ENCODE measurements at regions not wholly inside any gene's neighbourhood (a gene's known extent, or its start where the extent isn't known, plus 50 kb on each side); places are given as distances from the start of the nearest gene placed in this dataset.

- no peak for TF ChIP-seq CTCF (IDR thresholded peaks at IDR 0.05; ENCODE audit: insufficient read depth, low read length)
- DNase-seq (ENCODE audit: low read depth) = no peak
Measured at GRCh38 chr9:93818827-93819472, 136.2 kb downstream of the BARX1 start.

GRCh38 chr9:93818237-93818636, 136.9 kb downstream of the BARX1 start:
- H3K4me3 ChIP-seq (ENCODE audit: low read depth, low read length) = no peak overlapping the region
- no peak for TF ChIP-seq CTCF (IDR thresholded peaks at IDR 0.05; ENCODE audit: insufficient read depth, low read length)

More at GRCh38 chr9:93818827-93819472, 136.2 kb downstream of the BARX1 start:
- no peak overlapping the region for H3K4me3 ChIP-seq (ENCODE audit: low read depth, low read length)

GRCh38 chr9:93815677-93816076, 139.5 kb downstream of the BARX1 start:
- H3K4me3 ChIP-seq (ENCODE audit: low read depth, low read length) = no peak overlapping the region
- TF ChIP-seq CTCF (IDR thresholded peaks at IDR 0.05; ENCODE audit: insufficient read depth, low read length) = no peak
- no peak for DNase-seq (ENCODE audit: low read depth)

More at GRCh38 chr9:93818237-93818636, 136.9 kb downstream of the BARX1 start:
- no peak for DNase-seq (ENCODE audit: low read depth)

GRCh38 chr9:93815135-93815534, 140.0 kb downstream of the BARX1 start:
- no peak overlapping the region for H3K4me3 ChIP-seq (ENCODE audit: low read depth, low read length)
- DNase-seq (ENCODE audit: low read depth) = no peak
- no peak for TF ChIP-seq CTCF (IDR thresholded peaks at IDR 0.05; ENCODE audit: insufficient read depth, low read length)

GRCh38 chr9:93814077-93814956, 140.8 kb downstream of the BARX1 start:
- no peak for DNase-seq (ENCODE audit: low read depth)
- TF ChIP-seq CTCF (IDR thresholded peaks at IDR 0.05; ENCODE audit: insufficient read depth, low read length) = no peak
- H3K4me3 ChIP-seq (ENCODE audit: low read depth, low read length) = no peak overlapping the region

- no peak for DNase-seq (ENCODE audit: low read depth)
- no peak for TF ChIP-seq CTCF (IDR thresholded peaks at IDR 0.05; ENCODE audit: insufficient read depth, low read length)
- H3K4me3 ChIP-seq (ENCODE audit: low read depth, low read length) = no peak overlapping the region
Measured at GRCh38 chr9:93813221-93814076, 141.7 kb downstream of the BARX1 start.
